ENCODE measurements at regions not wholly inside any gene's neighbourhood (a gene's known extent, or its start where the extent isn't known, plus 50 kb on each side); places are given as distances from the start of the nearest gene placed in this dataset.

DNA sequence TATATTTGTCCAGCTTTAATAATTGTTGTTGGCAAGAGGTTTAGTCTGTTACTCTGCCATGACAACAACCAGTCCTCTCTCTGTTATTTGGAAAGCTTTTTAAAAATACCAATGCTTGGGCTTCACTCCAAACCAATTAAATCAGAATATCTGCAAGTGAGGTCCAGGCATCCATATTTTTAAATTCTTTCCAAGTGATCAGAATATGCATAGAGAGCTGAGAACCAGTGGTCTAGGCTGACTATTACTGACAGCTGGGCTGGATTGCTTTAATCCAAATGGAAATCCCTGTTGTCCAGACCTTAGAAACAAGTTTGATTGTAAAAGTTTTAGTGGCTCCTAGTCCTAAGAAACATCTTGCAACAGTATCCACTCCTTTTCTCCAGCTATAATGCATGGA lies 1059.7 kb upstream of the ACVR2A start:
- no peak for TF ChIP-seq SPI1 (IDR thresholded peaks at IDR 0.05; ENCODE audit: borderline replicate concordance, low read depth)
- TF ChIP-seq, protein P1, sequence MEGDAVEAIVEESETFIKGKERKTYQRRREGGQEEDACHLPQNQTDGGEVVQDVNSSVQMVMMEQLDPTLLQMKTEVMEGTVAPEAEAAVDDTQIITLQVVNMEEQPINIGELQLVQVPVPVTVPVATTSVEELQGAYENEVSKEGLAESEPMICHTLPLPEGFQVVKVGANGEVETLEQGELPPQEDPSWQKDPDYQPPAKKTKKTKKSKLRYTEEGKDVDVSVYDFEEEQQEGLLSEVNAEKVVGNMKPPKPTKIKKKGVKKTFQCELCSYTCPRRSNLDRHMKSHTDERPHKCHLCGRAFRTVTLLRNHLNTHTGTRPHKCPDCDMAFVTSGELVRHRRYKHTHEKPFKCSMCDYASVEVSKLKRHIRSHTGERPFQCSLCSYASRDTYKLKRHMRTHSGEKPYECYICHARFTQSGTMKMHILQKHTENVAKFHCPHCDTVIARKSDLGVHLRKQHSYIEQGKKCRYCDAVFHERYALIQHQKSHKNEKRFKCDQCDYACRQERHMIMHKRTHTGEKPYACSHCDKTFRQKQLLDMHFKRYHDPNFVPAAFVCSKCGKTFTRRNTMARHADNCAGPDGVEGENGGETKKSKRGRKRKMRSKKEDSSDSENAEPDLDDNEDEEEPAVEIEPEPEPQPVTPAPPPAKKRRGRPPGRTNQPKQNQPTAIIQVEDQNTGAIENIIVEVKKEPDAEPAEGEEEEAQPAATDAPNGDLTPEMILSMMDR (IDR thresholded peaks at IDR 0.05; ENCODE audit: insufficient read depth, low read length): no peak
- no peak for TF ChIP-seq GABPA (IDR thresholded peaks at IDR 0.05; ENCODE audit: low read depth)
- TF ChIP-seq, protein P2, sequence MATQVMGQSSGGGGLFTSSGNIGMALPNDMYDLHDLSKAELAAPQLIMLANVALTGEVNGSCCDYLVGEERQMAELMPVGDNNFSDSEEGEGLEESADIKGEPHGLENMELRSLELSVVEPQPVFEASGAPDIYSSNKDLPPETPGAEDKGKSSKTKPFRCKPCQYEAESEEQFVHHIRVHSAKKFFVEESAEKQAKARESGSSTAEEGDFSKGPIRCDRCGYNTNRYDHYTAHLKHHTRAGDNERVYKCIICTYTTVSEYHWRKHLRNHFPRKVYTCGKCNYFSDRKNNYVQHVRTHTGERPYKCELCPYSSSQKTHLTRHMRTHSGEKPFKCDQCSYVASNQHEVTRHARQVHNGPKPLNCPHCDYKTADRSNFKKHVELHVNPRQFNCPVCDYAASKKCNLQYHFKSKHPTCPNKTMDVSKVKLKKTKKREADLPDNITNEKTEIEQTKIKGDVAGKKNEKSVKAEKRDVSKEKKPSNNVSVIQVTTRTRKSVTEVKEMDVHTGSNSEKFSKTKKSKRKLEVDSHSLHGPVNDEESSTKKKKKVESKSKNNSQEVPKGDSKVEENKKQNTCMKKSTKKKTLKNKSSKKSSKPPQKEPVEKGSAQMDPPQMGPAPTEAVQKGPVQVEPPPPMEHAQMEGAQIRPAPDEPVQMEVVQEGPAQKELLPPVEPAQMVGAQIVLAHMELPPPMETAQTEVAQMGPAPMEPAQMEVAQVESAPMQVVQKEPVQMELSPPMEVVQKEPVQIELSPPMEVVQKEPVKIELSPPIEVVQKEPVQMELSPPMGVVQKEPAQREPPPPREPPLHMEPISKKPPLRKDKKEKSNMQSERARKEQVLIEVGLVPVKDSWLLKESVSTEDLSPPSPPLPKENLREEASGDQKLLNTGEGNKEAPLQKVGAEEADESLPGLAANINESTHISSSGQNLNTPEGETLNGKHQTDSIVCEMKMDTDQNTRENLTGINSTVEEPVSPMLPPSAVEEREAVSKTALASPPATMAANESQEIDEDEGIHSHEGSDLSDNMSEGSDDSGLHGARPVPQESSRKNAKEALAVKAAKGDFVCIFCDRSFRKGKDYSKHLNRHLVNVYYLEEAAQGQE (IDR thresholded peaks at IDR 0.05; ENCODE audit: insufficient replicate concordance, low read depth): no peak
- TF ChIP-seq POLR2AphosphoS5 (IDR thresholded peaks at IDR 0.05; ENCODE audit: low read depth): no peak
- DNase-seq (ENCODE audit: low read depth in 1 of 2, low spot score in 1 of 2): no peak
- H3K4me3 ChIP-seq (replicated peaks; ENCODE audit: insufficient read depth, low read length): no peak overlapping the region
- no peaks in the 10 kb centered on the region for H3K27me3 ChIP-seq (ENCODE audit: insufficient read depth, poor library complexity, severe bottlenecking)
- no peak overlapping the region for H3K27ac ChIP-seq (replicated peaks)

GRCh38 chr2:146784602-146785001 lies 1060.2 kb upstream of the ACVR2A start:
- no peak for TF ChIP-seq SPI1 (IDR thresholded peaks at IDR 0.05; ENCODE audit: borderline replicate concordance, low read depth)
- TF ChIP-seq, protein P1 (IDR thresholded peaks at IDR 0.05; ENCODE audit: insufficient read depth, low read length): no peak
- TF ChIP-seq, protein P2 (IDR thresholded peaks at IDR 0.05; ENCODE audit: insufficient replicate concordance, low read depth): no peak
- TF ChIP-seq GABPA (IDR thresholded peaks at IDR 0.05; ENCODE audit: low read depth): no peak
- no peak for TF ChIP-seq POLR2AphosphoS5 (IDR thresholded peaks at IDR 0.05; ENCODE audit: low read depth)
- no peaks in the 10 kb centered on the region for H3K27me3 ChIP-seq (ENCODE audit: insufficient read depth, poor library complexity, severe bottlenecking)
- H3K27ac ChIP-seq (replicated peaks): no peak overlapping the region
- no peak overlapping the region for H3K4me3 ChIP-seq (replicated peaks; ENCODE audit: insufficient read depth, low read length)
- no peak for DNase-seq (ENCODE audit: low read depth in 1 of 2, low spot score in 1 of 2)

DNA sequence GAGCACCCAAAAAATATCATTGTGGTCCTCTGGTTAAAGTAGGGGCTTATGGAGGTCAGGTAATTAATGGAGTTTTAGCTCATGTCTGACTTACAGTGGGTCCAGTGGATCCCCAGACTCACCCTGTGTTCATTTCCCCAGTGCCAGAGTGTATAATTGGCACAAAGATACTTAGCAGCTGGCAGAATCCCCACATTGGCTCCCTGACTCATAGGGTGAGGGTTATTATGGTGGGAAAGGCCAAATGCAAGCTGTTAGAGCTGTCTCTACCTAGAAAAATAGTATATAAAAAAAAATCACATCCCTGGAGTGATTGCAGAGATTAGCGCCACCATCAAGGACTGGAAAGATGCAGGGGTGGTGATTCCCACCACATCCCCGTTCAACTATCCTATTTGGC lies 1067.6 kb upstream of the ACVR2A start:
- H3K4me3 ChIP-seq (replicated peaks; ENCODE audit: insufficient read depth, low read length): no peak overlapping the region
- H3K27me3 ChIP-seq (ENCODE audit: insufficient read depth, poor library complexity, severe bottlenecking): no peaks in the 10 kb centered on the region
- no peak overlapping the region for H3K27ac ChIP-seq (replicated peaks)
- TF ChIP-seq, protein P1 (IDR thresholded peaks at IDR 0.05; ENCODE audit: insufficient read depth, low read length): no peak
- TF ChIP-seq GABPA (IDR thresholded peaks at IDR 0.05; ENCODE audit: low read depth): no peak
- no peak for TF ChIP-seq SPI1 (IDR thresholded peaks at IDR 0.05; ENCODE audit: borderline replicate concordance, low read depth)
- TF ChIP-seq, protein P2 (IDR thresholded peaks at IDR 0.05; ENCODE audit: insufficient replicate concordance, low read depth): no peak
- no peak for DNase-seq (ENCODE audit: low read depth in 1 of 2, low spot score in 1 of 2)

Data from HL-60 (cell line).